ENCODE measurements at regions not wholly inside any gene's neighbourhood (a gene's known extent, or its start where the extent isn't known, plus 50 kb on each side); places are given as distances from the start of the nearest gene placed in this dataset.

DNA sequence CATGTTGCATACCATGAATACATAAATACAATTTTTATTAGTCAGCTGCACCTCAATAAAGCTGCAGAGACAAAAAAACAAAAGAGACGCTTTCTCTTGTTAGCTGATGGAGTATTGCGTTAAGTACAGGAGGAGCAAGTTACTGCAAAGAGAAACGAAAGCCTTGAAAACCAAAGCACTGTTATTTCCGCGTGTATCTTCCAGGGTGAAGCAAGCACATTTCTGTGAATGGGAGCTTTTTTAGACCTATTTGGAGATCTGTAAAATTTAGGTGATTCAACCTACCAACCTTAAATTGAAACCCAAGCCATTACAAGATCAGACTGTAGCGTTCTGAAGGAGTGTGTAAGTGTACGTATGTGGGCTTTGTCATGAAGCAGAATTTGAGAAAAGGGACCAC, 390.4 kb downstream of the SOX9 start:
- no peak for DNase-seq

DNA sequence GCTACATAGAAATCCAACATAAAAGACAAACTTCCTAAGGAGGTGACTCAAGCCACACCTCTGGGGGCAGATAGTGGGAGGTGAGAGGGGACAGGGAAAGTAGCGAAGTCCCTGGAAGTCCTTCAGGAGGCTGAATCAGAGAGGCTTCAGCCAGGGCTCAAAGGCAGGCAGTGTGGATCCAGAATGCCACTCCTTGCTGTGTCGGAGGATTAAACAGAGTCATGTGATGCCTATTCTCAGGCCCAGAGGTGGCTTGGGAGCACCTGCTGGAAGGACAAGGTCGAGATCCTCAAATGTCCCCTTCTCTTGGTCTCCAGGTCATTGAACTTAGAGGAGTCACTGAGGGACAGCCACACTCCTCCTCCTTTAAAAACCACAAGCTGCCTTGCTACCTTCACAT, 391.1 kb downstream of the SOX9 start:
- no peak for DNase-seq

DNA sequence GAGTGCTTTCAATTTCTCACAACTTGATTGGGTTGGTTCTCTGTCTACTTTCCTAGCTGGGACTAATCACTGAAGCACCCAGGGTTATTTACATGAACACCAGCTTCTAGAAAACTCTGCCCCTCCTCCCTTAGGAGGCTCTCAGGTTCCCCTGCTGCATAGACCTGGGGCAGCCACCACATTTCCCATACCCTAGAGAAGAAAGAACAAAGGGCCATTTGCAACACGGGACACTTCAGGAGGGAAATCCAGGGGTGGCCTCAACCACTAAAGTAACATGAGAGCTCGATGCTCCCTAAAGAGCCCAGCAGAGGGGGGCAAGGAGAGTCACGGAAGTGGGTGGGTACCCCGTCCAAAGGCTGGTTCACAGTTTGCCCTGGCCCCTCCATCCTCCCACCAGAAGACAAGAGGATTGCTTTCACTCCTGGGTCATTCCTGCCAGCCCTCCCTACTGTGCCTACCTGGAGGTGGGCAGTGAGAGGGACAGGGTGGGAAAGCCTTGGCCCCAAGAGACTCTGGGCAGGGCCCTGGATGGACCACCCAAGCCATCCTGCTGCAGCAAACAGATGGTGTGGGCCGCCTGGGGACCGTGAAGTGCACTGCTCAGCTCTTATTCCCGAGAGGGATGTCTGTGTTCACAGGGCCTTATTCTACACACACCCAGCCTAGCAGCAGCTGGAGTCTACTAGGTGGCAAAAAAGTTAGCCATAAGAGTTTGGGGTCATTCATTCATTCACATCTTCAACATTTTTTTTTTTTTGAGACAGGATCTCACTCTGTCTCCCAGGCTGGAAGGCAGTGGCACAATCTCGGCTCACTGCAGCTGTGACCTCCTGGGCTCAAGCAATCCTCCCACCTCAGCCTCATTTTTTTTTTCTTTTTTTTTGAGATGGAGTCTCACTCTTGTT, 392.1 kb downstream of the SOX9 start:
- DNase-seq: no peak

DNA sequence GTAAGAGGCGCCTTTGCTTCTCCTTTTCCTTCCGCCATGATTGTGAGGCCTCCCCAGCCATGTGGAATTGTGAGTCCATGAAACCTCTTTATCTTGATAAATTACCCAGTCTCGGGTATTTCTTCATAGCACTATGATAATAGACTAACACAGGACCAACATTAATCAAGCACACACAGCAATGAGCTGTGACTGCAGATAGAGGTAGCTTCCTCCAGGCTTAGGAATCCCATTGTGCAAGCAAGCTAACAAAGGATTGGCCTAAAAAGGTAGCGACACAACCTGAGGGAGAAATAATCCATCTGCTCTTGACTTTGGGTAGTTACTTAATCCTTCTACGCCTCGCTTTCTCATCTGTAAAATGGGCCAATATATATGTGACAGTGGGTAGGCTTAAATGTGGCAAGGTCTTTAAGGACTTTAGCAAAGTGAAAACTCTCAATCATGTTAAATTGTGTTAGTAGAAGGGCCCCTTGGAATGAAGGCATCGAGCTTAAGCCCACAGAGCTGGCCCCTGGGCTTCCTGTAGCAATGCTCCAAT, 393.6 kb downstream of the SOX9 start:
- DNase-seq: no peak

DNA sequence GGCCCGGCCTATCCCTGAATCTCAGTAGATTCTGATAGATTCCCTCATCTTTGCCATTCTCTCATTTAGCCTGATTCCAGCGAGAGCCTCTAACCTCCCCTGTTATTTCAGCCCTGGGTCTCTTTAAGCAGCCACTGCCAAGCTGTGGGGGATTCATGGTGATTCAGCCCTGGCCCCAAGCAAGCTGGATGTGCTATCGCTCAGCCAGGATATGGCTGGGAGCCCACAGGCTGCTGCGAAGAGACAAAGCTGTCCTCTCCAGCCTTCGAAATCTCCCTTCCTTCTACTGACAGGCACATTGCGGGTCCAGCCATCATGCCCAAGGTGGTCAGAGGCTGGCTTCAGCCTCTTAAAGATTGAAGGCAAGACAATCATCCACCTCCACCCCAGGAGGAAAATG, 394.1 kb downstream of the SOX9 start:
- DNase-seq: no peak

DNA sequence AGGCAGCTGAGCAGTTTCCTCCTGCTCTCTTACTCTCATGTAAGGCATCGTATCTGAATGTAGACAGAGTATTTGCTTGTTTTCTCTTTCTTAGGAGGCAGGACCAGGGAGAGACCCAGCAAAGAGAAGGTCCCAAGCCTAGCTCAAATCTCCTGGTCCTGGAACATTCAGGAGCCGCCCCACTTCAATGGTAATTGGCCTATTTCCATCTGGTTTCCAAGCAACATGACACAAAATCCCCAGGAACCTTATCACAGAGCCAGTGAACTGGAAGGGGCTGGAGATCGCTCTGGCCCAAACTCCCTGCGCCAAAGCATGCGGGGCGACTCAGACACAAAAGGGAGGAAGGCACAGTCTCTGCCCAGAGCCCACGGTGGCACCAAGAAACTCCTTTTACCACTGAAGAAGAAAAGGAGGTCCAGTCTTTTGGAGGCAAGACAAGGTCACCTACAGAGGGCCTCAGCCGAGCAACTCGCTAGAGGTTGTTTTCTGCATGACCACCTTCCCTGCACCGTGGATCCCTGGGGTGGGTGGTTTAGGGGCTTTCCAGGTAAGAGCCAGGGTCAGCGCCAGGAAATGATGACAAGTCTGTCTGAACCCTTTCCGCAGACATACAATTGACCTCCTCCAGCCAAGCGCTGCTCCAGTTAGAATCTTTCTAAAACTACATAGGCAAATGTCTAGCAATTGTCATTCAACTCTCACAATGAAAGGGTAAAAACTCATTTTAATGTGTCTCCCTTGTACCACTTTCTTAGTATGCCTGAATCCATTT, 394.7 kb downstream of the SOX9 start:
- DNase-seq: no peak

DNA sequence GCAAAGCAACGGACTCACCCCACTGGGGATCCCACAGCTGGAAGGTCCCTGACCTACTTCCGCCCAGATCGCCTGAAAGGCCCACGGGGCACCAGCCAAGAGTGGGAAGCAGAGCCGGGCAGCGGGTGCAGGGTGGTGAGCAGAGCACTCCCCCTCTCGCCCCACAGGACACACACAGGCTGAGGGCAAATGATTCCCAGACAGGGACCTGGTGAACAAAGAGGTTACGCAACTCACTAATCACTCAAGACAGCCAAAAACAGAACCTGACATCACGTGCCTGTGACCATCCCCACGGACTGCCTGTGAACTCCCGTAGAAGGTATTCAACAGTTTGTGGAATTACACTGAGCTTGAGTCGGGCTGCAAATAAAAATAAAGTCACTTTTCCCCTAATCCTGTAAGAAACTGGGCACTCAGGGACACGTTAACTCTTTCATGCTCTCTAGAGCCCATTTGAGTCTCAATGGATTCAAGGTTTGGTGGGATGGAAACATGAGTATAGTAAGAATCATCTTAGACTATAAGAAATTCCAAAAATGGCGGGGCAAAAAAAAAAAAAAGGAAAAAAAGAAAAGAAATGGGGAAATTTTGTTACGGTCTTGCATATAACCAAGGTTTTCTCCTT, 396.1 kb downstream of the SOX9 start:
- DNase-seq: no peak

DNA sequence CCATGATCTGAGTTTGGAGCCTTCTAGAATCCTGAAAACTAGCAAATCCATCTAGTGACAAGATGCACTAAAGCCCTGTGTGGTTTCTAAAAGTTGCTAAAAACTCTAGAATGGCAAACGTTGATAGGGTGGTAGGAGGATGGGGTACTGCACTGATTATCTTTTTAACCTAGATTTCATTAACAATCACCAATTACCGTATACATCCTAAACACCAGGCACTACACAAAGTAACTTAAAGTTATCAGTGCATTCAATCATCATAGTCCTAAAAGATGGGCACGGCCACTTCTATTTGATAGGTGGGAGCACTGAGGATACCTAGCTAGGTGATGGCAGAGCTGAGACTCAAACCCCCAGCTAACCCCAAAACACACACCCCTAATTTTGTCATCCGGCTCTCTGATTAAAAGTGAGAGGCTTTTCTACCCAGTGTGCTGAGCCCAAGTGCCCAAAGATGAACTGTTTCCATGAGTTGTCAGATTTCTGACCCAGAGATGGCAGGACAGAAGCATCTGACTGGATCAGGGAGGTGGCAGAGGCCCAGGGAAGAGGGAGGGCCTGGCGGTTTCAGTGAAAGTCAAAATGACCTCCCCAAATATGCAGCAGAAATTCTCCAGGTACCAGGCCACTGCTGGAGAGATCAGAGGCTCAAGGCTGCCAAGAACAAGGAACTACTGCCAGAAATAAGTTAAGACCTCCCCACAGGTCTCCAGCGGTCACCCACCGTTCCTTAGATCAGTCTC, 396.8 kb downstream of the SOX9 start:
- no peak for DNase-seq

DNA sequence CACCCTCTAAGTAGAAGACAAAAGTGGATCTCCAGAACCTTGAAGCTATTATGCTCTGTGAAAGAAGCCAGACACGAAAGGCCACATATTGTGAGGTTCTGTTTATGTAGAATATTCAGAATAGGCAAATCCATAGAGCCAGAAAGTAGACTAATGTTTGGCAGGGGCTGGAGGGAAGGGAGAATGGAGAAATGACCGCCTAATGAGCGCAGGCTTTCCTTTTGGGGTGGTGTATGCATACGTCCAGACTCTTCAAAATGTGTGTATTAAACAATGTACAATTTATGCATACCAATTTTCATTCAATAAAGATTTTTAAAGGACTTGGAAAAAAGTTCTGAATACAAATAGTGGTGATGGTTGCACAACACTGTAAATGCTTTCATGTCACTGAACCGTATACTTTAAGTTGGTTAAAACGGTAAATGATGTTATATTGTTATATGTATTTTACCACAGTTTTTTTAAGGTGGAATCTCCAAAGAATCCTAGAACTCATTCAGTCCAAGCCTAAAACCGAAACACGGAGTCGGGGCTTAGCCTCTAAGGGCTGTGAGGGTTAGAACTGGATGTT, 397.4 kb downstream of the SOX9 start:
- no peak for DNase-seq

DNA sequence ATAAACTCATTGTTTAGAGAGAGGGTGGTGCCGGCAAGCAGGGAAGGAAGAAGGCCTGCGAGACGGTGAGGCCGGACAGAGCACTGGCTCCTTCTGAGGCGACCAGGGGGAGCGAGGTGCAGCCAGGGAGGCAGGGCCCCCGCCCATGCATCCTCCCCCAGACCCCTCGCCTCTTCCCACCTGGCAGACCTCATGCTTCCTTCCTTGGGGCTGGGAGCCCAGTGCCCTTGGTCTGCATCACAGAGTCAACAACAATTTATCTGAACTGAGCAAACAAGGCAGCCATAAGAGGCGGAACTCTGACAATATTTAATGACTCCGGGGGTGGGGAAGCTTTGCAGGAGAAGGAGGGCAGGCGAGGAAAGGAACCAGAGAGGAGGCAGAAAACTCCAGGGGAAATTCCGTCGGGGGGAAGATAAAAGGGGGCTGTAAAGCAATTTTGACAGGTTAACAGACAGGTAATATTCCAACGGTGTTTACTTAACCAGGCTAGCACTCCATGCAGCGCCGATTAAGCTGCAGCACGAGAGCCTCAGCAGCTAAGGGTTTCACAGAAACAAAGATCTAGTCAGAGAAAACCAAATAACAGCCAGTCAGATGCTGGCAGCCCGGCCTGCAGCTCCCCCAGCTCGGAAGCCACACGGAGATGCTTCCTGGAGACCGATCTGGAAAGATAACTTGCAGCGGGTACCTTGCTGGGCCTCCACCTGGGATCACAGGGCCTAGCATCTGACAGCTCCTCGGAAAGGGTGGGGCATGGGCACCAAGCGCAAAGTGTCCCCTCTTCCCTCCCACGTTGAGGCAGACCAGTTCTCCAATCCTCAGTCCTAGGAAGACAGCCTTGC, 398.2 kb downstream of the SOX9 start:
- no peak for DNase-seq

DNA sequence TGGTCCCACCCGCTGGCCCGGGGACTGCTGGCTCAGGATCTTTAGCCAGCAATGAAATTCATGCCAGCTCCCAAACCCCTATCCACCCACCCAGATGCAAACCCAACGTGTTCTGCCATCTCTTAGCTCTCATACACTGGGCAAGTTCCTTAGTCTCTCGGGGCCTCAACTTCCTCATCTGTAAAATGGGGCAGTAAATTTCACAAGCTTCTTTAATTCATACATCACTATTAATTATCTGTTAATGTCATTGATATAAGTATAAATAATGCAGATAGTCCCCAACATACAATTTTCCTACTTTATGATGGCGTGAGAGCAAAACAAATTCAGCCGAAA, 398.7 kb downstream of the SOX9 start:
- DNase-seq: no peak

DNA sequence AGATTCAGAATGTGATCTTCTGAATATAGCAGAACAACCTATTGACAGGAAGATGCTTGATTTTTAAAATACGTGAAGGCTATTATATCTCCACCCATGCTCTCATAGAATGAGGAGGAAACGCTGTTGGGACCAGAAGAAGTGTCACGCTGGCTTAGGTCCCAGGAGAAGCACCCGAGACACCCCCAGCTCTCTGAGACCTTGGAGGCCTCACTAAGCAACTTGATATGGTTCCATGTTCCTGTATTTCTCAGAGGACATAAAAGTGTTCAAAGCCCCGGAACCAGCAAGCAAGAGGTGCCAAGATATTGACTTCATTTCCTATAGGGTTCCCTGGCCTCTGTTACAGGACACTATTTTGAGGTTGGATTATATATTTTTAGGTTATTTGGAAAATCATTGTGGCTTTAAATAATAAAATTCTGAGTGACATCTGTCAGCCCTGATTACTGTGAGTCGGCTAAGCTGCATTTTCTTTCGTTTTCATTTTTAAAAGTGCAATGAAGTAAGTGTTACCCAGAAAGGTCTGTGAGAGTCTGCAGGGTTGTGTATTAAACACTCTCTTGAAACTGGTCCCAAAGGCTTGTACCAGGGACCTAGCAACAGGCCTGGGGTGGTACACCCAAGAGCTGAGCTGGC, 400.0 kb downstream of the SOX9 start:
- no peak for DNase-seq

DNA sequence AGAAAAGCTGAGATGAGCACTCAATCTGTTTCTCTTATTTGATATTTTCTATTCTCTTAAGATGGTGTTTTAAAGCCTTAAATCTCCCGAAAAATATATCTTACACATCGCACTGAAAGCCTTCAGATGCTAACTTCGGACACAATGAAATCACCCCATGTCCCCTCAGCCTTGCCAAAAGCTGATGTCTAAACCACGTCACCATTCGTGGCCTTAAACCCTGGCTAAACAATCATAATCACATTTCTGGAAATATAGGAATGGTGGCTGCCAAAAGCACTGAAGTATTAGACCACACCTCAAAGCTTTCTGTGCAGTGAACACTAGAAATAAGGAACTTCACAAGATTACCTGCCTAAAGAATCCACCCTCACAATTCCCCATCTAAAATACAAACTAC, 402.7 kb downstream of the SOX9 start:
- no peak for DNase-seq

DNA sequence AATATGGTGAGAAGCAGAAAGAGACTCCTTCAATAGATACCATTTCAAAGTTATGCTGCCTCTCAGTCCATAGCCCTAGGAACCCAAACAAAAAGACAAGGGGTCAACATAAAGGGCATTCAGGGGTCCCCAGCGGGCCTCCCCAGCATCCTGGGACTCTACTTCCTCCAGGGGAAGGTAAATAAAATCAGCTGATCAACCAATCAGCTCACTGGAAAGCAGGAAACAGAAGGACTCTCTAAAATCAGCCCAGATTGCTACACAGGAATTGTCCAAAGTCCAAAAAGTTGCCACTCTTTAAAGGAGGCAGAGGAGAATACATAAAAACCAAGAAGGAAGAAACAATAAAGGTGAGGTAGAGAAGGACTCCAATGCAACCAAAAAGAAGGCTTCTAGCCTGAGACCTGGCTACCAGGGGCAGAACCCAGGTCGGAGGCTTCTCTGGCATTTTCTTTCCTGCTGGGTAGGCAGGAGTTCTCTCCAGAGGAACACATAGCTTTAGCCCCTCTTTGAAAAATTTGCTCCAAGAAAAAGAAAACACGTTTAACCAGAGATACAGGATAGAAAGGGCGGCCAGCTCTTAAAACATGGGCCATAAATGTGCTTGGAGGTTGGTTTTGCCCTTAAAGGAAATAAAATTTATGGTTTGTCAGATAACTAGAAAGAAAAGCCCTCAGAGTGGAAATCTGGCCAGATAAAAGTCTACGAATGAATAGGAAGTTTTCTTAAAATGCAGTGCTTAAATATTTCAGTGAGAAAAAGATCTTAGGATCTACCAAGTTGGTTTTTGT, 404.6 kb downstream of the SOX9 start:
- no peak for DNase-seq

DNA sequence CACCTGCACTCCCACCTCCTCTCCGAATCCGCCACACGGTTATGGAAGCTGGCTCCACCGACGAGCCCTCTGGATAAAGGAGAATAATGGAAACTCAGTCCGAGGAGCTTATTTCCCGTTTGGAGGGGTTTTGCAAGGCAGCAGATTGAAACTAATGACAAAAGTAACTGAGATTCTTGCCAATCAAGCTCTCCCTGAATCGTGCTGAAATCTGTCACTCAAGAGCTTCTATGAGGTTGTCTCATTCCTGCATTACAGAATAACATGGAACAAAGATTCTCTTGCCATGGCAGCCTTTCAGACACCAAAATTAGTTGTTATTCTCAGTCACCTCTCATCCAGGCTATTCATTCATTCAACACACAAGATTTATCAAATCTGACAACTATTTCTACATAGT, 405.9 kb downstream of the SOX9 start:
- no peak for DNase-seq

DNA sequence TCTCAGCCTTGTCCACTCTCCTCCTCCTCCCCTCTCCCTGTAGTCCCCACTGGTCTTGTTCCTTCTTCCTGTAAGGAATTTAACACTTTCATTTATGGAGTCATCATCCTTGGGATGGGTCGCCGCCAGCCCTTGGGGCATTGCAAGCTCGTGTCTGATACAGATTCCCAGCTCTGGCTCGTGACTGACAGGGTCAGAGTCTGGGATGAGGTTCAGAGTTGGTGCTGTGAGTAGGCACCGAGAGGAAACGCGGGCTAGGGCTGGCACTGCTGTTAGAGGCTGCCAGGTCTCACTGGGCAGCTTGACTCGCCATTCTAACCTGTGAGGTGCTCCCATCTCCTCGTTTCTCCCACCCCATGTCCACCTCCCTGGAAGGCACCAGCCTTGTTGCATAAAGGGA, 407.0 kb downstream of the SOX9 start:
- DNase-seq: no peak

DNA sequence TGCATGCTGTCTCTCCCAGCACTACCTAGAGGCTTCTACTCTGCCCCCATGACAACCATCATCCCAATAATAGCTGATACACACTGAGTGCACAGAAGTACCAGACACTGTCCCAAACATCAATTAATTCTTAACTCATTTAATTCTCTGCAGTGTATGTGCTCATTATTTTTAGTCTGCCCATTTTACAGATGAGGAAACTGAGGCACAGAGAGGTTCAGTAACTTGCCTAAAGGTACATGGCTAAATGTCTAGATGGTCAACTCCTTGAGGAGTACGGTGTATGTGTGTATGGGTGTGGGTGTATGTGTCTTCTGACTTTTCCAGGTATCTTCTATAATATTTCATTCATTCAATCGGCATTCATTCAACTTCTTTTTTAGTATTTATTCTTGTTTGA, 407.9 kb downstream of the SOX9 start:
- DNase-seq: no peak

DNA sequence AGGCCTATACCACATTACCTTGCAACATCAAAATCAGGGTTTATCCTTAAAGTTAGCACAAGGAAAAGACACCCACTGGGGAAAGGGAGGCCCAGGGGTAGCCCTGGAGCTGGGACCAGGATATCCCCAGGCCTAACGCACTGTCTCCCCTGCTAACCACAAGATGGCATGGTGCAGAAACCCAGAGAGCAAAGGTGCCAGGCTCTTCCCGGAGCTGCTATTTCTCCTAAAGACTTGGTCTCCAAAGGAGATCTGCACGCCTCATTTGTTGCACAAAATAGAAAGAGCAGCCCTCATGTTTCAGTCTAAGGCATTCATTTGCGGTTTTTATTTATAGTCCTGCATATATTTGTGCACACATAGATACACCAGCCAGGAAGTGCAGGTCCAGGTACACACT, 408.6 kb downstream of the SOX9 start:
- DNase-seq: no peak

DNA sequence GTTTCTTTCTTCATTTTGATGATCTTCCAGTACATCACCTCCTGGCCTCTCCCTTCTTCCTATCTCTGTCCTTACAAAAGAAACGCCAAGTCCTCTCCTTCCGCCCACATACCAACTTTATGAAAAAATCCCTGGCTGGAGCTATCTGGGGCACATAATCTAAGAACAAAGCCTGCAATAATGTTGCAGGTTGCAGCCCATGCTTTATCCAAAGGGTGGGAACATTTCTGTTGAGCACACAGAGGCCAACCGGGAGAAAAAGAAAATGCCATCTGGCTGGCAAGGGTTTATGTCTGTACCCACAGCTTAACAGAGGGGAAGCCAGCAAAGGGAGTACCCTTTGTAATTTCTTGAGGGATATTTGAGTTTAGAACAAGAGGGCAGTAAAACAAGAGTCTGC, 409.6 kb downstream of the SOX9 start:
- no peak for DNase-seq

DNA sequence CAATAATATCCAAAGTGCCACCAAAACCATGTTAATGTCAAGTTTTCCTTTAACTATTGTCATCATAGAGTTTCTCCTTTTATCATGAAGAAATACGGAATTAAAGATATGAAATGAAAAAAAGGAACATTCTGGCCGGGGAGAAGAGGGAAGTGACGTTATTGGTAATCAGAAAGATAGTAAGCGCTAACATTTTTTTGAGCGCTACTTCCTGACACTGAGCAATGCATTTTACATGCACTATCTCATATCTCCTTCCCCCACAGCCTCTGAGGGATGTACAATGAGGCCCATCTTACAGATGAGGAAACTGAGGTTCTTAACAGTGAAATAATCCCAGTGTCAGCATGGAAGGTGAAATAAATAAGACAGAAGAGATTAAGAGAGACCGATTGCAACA, 410.9 kb downstream of the SOX9 start:
- no peak for DNase-seq
